Upper lobe of right lung (tissue), 1 donor: ENCODE measurements at regions not wholly inside any gene's neighbourhood (a gene's known extent, or its start where the extent isn't known, plus 50 kb on each side); places are given as distances from the start of the nearest gene placed in this dataset.
A peak's percentile ranks its signal among the peaks of the same experiment; 100 is the strongest.

ENCODE experiments used
- ATAC-seq: fragments of 200-7000 bp; cut with Tn5 transposase; one replicate; pipeline ENCODE4 v1.9.1; 2020; ENCODE audit warnings: mild to moderate bottlenecking, moderate library complexity
- DNase-seq: peaks from one replicate; pipeline ENCODE4 v3.0.0-alpha.2; 2020
- H3K27ac ChIP-seq: fragments of 200-600 bp; one replicate; pipeline ENCODE4 v1.8.0; 2022
- H3K27me3 ChIP-seq: fragments of 200-600 bp; one replicate; pipeline ENCODE4 v1.8.0; 2022; ENCODE audit warnings: mild to moderate bottlenecking
- H3K36me3 ChIP-seq: fragments of 200-600 bp; one replicate; pipeline ENCODE4 v1.8.0; 2022
- H3K4me1 ChIP-seq: fragments of 200-600 bp; one replicate; pipeline ENCODE4 v1.8.0; 2022
- H3K4me3 ChIP-seq: fragments of 200-600 bp; one replicate; pipeline ENCODE4 v1.8.0; 2022; ENCODE audit warnings: mild to moderate bottlenecking
- H3K9me3 ChIP-seq: fragments of 200-600 bp; one replicate; pipeline ENCODE4 v1.8.0; 2022
- CTCF ChIP-seq: fragments of 200-600 bp; IDR thresholded peaks from one replicate; pipeline ENCODE4 v1.8.0; 2022; ENCODE audit warnings: antibody characterized with exemption
- intact Hi-C: fragments of 100-400 bp; cut with DNase I; formaldehyde crosslinking; loops from one replicate; pipeline ENCODE4 v1.11.0; 2022
- donor health status: DM: no; HTN: yes; CAD: no; lungs with severe emphysema.

DNA sequence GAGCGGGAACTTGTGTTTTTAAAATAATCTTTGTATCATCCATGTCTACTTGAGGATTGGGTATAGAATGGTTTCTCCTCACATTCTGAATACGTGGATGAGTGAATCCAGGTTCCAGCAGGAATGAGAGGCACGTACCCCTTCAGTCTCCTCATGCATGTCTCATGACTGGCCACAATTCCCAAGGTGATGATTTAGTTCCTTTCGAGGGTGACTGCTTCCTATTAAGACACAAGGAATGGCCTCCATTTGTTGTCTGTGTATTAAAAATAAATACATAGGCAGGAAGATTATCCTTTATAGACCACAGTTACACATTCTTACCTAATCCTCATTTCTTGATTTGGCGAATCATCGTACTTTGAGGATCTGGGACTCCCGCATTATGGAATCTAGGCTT is 217.0 kb upstream of the LRIG1 start:
- DNase-seq (no peak), ATAC-seq (no peak)
- no peaks in the 10 kb centered on the region for H3K9me3 ChIP-seq
- TF ChIP-seq CTCF: no peak
- no peaks in the 10 kb centered on the region for H3K27me3 ChIP-seq
- H3K36me3 ChIP-seq: no peaks in the 10 kb centered on the region
- no peak overlapping the region for H3K27ac ChIP-seq
- intact Hi-C loops: no loop called here
- no peaks in the 10 kb centered on the region for H3K4me1 ChIP-seq
- H3K4me3 ChIP-seq: no peak overlapping the region

- no peak for DNase-seq
- H3K27ac ChIP-seq: no peak overlapping the region
- H3K27me3 ChIP-seq: no peaks in the 10 kb centered on the region
- no peaks in the 10 kb centered on the region for H3K4me1 ChIP-seq
- no peak for ATAC-seq
- no peak for TF ChIP-seq CTCF
- intact Hi-C loops: no loop called here
- no peak overlapping the region for H3K4me3 ChIP-seq
- H3K36me3 ChIP-seq: no peaks in the 10 kb centered on the region
- H3K9me3 ChIP-seq: no peaks in the 10 kb centered on the region
Observed at GRCh38 chr3:66719796-66720356, 219.1 kb upstream of the LRIG1 start.

DNA sequence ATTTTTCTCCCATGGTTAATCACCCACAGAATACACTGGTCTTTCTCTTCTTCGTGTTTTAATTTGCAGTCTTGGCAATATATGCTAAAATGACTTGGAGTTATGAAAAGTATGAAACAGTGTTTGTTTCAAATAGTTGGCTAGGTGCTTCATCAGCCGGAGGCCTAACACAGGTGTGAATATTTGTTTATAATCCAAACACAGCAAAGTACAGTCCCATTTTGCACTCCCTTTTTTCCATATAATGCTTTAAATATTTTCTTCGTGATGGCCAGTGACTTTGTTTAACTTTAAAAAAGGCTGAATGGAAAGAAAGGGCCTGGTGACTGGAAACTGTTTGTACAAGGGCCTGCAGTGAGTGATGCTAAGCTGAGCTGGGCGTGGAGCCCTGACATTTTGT is 219.7 kb upstream of the LRIG1 start:
- ATAC-seq: no peak

DNA sequence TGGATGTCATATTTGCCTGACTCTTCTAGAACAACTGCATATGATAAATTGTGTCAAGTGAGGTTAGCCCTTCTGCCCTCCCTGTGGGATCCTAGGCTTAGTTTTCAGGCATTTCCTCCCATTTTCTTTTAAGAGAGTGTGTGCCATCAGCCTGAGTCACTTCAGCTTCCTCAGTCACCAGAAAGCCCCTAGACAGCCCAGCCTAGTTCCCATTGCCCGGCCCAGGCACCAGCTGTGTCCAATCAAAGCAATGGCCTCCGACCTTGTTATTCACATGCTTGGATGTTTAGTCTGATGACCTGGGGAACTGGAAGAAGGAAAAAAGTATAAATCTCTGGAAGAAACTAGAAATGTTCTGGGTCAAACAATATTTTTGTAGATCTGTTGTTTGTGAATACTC is 221.9 kb upstream of the LRIG1 start:
- Histone ChIP-seq H3K9me3 (no peaks in the 10 kb centered on the region), H3K27me3 (no peaks in the 10 kb centered on the region)
- intact Hi-C loops: no loop called here

More for the DNA sequence above, 219.7 kb upstream of the LRIG1 start:
- TF ChIP-seq CTCF: no peak
- Histone ChIP-seq H3K36me3 (no peaks in the 10 kb centered on the region), H3K9me3 (no peaks in the 10 kb centered on the region), H3K4me3 (no peak overlapping the region), H3K27me3 (no peaks in the 10 kb centered on the region), H3K27ac (no peak overlapping the region), H3K4me1 (no peaks in the 10 kb centered on the region)
- intact Hi-C loops: no loop called here
- DNase-seq: no peak

GRCh38 chr3:66723231-66723630 is 222.4 kb upstream of the LRIG1 start:
- no peaks in the 10 kb centered on the region for H3K9me3 ChIP-seq
- no peak overlapping the region for H3K27ac ChIP-seq
- H3K36me3 ChIP-seq: no peaks in the 10 kb centered on the region
- H3K4me1 ChIP-seq: no peaks in the 10 kb centered on the region
- ATAC-seq: peak; percentile 74
- DNase-seq: no peak
- intact Hi-C loops: no loop called here
- no peak for TF ChIP-seq CTCF
- no peaks in the 10 kb centered on the region for H3K27me3 ChIP-seq
- no peak overlapping the region for H3K4me3 ChIP-seq

More for the DNA sequence above, 221.9 kb upstream of the LRIG1 start:
- ATAC-seq: peak; percentile 60
- no peaks in the 10 kb centered on the region for H3K4me1 ChIP-seq
- DNase-seq: no peak
- no peak overlapping the region for H3K27ac ChIP-seq
- TF ChIP-seq CTCF: no peak
- no peaks in the 10 kb centered on the region for H3K36me3 ChIP-seq
- no peak overlapping the region for H3K4me3 ChIP-seq
